ENCODE measurements at regions not wholly inside any gene's neighbourhood (a gene's known extent, or its start where the extent isn't known, plus 50 kb on each side); places are given as distances from the start of the nearest gene placed in this dataset.

- no peak for TF ChIP-seq CTCF (conservative IDR thresholded peaks at IDR 0.05; ENCODE audit: low read depth, low read length)
- TF ChIP-seq MAZ (IDR thresholded peaks at IDR 0.05; ENCODE audit: borderline replicate concordance, low read depth, low read length) = no peak
- no peak for TF ChIP-seq MAFK (IDR thresholded peaks at IDR 0.05; ENCODE audit: low read depth, low read length)
- no peak for TF ChIP-seq RFX5 (IDR thresholded peaks at IDR 0.05; ENCODE audit: low read depth, low read length)
- no peak for TF ChIP-seq CHD1 (IDR thresholded peaks at IDR 0.05; ENCODE audit: low read depth, low read length)
Observed at GRCh38 chr7:24039991-24040624, 243.9 kb upstream of the NPY start.

All from IMR-90 (cell line).